Stimulated activated CD4-positive, alpha-beta T cell treated with anti-CD3 and anti-CD28 coated beads, TNF-alpha, amount 100 ng/mL, for 24 hours (primary cell): ENCODE measurements at regions not wholly inside any gene's neighbourhood (a gene's known extent, or its start where the extent isn't known, plus 50 kb on each side); places are given as distances from the start of the nearest gene placed in this dataset.
"Not testable (repeated sequence)": the region's sequence is repeated elsewhere in the genome, so short reads cannot be mapped to it uniquely, and the experiment has no call there.

ENCODE experiments used
- DNase-seq, 3 experiments: peaks; one replicate each; pipeline ENCODE4 v3.0.0-alpha.2; 2020; ENCODE audit warnings: low read depth in 3 of 3

DNA sequence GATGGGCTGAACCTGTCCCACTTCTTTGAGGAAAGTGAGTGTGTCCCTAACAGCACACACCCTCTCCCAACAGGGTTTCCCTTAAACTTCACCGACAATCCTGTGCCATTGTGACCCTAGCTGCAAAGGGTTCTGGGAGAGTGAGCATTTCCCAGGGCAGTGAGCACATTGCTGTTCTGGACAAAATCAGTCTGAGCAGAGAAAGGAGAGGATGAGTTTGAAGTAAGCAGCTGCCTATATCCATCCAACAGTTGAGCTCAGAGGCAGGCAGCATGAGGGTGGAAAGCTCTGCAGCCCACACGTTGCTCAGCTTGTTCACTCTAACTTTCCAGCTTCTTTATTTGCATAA, 296.5 kb upstream of the MAF start:
- DNase-seq = no peak

DNA sequence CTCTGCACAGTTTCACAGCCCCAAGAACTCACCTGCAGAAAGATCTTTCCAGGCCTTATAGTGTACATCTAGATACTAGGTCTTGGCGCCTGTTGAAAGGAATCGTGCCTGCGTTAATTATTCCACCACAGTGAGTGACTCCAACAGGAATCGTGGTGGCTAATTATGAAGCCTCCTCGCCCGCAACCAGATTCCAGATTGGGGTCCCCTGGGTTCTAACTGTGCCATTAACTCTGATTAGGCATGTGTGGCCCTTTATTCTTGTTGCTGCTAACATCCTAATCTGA, 295.3 kb upstream of the MAF start:
- DNase-seq = no peak

DNA sequence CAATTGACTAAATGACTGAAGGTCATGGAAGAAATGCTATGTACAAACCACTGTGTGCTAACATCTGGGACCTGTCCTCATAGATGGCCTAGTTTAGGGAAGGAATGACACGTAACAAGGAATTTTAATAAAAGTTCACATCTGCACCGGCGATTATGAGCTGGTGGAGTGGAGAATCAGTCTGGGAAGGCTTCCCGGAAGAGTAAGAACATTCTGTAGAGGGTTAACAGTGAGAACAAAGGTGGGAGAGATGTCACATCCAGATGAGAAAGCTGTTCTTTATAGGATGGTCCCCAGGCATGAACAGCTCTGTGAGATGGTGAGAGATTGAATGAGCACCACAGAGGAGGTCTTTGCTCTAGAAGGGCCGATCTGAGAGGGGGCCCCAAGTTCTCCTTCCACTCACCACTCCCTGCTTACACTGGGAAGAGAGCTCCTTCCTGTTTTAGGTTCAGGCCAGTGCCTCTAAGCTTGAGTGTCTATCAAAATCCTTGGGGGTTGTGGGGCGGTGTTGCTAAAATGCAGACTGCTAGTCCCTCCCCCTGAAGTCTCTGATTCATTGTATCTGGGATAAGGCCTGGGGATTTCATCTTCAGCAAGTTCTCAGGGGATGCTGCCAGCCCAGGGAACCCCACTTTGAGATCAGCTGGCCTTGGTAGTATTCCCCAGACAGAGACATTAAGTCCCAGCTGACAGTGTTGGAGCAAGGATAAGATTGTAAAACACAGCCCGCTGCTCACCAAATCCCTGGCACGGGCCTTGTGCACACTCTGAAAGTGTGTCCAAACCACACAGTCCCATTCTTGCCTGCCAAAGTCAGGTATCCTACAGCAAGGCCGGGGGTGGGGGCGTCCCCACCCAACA, 294.7 kb upstream of the MAF start:
- no peak for DNase-seq

DNA sequence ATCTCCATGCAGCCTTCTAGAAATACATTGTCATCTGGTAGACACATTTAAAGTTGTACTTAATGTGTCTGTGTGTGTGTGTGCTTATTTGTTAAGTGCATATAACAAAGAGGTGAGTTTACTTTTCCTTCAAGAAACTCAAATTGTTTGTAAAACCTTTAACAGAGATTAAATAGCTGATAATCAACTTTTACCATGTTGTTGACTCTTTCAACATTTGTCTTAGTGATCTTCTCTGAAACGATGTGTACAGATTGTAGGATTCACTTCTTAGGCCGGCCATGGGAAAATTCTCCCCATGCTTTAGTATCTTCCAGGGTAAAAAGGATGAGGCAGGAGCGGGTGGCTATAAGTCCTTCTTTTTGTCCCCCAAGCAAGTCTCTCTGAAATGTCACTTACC, 292.9 kb upstream of the MAF start:
- DNase-seq = no peak

DNA sequence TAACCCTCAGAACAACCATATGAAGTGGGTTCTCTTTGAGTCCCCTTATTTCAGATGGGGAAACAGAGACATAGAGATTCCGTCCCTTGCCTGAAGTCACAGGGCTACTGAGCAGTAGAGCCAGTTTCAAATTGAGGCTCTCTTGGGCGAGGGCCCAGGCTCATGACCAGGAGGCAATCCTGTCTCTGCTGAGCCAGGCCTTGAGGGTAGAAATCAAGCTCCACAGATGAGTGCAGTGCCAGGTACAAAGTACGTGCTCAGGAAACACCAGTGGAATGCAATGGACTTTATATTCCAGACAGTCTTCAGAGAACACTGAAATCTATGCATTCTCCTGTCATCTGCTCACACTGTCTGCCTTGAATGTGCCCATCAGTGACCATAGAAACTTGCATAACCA, 291.7 kb upstream of the MAF start:
- DNase-seq = no peak

DNA sequence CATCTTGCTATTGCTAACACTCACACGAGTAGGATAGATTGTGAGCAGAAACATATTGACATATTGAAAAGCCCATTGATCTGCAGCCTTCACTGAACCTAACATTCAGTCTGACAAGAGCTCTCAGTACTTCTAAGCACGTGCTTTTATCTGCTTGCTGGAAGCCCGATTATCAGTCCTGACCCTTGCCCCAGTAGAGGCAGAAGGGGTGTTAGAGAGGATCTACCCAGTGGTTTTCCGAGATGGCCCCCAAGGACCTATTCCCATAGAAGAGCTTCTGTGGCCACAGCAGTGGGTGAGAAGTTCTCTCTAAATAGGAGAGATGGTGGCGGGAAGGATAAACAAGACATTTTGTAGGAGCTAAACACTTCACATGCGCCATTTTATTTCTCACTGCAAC, 290.9 kb upstream of the MAF start:
- DNase-seq = no peak

DNA sequence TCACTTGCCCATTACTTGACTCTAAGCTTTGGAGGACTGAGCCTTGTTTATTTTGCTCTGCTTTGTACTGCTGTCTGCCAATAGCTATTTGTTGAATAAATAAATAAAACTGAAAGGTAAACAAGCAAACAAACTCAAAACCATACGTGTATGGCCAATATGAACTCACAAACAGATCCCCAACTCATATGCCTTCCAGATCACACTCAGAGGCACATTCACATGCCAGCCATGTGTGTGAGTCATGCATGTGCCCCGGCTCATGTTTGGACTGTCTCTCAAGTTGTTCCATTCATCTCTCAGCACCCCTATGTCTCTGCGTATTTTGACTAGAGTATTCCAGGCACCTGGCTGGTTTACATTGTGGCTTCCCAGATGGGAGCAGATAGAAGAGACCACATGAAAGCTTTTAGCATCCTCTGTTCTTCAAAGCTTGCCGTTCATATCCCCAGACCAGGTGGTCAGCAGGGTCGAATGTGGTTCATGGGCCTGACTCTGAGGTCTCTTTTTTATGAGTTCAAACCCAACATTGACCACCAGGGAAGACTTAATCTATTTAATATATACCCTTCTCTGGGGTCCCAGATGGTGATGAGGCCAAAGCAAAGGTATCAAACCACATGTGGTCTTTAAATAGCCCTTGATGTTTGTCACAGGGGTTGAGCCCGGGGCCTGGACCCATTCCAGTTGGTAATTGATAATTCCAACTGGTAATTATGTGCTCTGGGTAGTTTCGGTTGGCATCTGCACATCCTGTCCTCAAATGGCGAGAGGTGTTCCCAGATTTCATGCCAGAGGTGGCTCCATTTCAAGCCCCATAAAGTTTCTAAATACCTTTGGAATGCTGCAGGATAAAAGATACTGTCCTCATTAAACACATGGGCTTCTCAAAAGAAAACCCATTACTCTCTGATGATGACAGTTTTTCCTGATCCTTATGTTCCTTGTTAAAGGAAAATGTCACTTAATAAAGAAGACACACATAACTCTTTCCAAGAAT, 287.3 kb upstream of the MAF start:
- DNase-seq = no peak

DNA sequence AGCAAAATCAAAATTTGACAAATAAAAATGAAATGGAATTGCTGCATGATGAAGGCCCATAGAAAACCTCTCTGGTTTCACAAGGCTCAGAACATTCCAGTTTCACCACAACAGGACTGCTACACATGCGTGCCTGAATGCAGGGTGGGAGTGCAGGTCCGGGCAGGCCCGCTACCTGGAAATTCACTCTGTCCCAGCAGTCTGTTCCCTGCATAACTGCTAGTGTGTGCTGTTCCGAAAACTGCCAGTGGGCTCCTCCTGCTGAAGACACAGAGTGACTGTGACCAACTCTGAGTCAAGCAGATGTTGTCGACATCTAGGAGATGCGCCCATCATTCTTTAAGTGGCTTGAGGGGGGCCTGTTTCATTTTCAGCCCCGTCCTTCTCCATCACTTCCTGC, 284.8 kb upstream of the MAF start:
- no peak for DNase-seq

DNA sequence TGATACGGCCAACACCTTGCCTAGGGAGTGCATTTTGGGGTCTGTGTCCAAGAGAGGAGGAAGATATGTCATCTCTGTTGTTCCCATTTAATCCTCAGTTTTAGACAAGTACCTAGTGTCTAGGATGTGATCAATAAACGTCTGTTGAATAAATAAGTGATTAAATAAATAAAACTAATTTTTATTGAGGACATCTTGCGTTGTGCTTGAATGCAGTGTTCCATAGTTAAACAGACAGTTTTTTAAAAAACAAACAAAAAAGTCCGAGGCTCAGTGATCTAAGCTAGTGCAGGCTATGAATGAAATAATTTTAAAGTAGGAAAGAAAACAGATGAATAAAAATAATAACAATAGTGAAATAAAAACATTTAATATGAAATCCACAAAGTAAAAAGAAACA, 283.0 kb upstream of the MAF start:
- DNase-seq = no peak

DNA sequence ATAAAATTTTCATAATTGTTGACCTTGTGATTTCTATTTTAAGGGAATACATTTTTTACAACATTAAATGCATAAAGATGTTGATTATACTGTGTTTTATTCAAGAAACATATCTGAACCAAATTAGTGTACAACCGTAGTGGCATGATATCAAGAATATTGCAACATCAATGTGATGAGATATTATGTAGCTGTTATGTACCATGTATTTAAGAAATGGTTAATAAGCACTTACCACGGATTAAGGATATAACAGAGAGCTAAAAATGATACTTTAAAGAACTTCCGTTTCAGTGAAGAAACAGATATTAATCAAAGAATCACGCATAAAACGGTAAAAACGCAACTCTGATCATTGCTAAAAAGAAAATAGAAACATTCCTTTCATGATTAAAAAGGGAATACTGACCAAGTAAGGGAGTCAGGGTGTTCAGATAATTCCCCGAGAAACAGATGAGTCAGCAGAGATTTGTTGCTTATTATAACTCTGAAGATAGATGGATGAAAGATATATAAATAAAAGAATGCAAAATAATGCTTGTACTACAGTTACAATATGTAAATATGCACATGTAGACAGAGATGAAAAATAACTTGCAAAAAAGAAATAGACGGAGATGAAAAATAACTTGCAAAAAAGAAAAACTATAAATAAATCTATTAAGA, 281.9 kb upstream of the MAF start:
- no peak for DNase-seq

DNA sequence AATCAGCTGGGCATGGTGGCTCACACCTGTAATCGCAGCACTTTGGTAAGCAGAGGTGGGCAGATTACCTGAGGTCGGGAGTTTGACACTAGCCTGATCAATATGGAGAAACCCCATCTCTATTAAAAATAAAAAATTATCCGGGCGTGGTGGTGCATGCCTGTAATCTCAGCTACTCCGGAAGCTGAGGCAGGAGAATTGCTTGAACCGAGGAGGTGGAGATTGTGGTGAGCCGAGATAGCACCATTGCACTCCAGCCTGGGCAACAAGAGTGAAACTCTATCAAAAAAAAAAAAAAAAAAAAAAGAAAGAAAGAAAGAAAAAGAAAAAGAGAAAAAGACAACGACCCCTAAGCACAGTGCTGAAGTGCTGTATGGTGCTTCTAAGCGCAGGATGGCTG, 280.6 kb upstream of the MAF start:
- not testable (repeated sequence) for DNase-seq

DNA sequence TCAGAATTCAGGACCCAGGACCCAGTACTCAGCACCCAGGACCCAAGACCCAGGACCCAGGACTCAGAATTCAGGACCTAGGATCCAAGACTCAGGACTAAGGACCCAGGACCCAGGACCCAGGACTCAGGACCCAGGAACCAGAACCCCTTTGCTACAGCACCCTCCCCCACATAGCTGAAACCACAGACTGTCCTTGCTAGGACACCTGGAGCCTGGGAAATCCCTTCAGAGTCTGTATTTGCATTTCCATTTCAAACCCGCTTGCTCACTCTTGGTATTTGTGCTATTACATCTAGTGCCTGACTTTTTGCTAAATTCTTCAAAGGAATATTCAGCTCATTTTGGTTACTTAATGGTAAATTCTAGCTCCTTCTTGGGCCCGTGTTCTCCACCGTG, 275.8 kb upstream of the MAF start:
- DNase-seq = no peak

DNA sequence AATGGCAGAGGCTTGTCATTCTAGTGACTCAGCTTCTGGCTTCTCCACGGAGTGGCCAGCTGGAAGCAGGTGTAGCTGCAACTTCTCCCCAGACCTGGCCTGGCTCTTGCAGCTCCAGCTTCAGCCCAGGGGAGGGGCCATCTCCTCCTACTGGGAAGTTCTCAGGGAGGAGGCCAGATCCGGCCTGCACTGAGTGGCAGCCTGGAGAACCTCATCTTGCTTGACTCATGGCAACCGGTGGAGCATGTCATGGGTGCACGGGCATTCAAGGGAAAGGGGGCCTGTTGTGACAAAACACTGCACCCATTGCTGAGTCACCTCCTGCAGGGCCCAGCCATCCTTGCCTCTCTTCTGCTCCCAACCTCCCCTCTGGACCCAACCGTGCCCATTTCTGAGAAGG, 273.9 kb upstream of the MAF start:
- DNase-seq = no peak

DNA sequence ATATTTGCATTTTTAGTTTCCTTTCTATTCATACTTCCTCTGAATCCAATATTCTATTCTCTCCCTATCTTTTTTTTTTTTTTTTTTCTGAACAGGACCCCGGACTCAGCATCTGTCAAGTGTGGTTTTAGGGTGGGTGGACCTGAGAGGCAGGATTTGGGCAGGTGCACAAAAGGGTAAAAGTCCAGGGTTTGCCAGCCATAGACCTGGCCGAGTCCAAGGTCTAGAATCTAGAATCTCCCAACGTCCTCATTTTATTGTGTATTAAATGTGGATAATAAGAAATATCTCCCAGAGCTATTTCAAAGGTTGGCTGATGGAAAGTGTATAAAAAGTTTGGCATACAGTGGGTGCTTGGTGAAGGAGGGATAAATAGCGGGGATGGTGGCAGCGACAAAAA, 273.3 kb upstream of the MAF start:
- no peak for DNase-seq

DNA sequence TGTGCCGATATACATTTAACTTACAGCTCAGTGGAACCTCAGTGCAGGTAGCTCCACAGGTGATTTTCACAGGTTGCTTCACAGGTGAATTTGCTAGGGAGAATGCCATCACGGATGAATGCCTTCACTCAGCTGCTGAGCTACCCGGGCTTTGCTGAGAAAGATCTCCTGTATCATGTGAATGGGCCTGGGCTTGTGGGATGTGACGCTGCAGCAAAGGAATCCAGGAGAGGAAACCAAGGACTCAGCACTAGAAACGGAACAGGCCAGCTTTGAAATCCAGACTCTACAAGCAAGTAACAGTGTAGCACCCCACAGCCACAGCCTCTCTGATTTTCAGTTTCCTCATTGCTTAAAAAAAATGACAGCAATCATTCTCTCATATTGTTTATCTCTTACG, 271.4 kb upstream of the MAF start:
- no peak for DNase-seq

DNA sequence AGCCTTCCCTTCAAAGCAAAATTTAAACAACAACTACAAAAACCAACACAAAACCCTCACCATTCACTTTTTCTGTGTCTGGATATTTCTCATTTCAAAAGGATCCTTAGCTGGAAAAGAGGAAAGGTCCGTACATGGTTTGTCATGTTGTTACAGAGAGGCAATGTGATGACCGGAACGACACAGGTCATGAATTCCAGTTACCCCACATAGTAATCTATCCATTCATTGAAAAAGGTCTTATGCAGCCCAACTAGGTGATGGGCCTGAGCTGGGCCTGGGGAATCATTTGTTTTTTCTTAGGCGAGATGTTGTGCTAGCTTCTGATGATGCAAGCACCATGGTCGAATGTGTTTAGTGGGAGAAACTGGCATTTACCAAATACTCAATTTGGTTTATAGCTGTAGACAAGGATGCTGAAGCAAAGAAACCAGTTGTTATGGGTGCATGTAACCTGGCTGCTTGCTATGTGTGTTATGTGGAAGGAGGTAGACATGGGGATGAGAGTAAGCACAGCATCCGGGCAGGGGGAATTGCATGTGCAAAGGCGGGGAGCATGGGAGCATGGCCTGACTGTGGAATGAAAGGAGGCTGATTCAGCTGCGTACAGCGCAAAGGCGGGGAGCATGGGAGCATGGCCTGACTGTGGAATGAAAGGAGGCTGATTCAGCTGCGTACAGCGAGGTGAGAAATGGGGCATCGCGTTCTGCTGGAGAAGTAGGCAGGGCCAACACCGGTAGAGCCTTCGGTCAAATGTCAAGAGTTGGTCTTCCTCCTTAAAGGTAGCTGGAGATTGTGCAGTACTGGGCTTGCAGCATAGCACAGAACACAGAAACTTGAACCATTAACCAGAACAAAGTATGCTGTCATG, 269.7 kb upstream of the MAF start:
- no peak for DNase-seq

DNA sequence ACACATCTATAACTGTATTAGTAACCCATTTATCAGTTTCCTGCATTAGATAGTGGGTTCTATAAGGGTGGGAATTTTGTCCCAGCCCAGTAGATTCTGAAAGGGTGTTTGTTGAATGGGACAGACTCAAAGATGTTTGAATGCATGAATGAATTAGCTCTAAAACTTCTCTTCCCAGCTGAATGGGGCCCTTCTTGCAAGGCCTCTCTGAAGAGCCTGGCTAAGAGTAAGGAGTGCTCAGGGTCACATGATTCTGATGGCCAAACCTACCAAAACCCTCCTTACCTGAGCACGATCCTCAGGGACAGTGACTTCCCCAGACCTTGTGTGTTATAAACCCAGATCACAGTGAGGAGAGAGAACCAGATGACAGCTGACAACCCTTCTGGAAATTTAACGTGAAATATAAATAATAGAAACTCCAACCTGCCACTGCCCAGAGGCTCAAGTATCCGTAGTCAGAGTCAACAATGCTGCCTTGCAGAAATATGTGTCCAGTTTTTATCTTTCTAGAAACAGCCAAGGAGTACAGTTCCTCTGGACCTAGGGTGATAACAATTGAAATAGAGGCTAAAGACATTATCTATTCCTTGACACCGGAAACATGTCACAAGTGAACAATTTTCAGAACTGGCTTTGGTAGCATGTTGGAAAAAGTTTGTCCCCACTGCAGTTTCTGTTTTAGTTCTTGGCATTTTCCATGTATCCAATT, 268.9 kb upstream of the MAF start:
- no peak for DNase-seq

DNA sequence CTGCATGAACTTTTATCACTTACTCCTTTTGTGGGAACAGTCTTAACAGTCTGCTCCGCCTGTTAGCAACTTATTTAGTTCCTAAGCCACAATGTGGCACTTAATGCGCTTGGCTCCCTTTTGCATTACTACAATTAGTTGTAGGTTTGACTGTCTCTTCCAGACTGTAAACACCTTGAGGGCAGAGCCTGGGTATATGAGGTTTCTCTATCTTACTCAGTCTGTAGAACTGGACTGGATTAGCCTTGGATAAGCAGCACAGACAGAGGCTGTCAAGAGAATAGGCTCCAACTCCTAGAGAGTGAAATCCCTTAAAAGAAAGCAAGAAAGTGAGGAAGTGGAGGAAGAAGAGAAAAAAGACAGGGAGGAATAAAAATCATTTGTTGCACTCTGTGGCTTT, 268.3 kb upstream of the MAF start:
- no peak for DNase-seq

DNA sequence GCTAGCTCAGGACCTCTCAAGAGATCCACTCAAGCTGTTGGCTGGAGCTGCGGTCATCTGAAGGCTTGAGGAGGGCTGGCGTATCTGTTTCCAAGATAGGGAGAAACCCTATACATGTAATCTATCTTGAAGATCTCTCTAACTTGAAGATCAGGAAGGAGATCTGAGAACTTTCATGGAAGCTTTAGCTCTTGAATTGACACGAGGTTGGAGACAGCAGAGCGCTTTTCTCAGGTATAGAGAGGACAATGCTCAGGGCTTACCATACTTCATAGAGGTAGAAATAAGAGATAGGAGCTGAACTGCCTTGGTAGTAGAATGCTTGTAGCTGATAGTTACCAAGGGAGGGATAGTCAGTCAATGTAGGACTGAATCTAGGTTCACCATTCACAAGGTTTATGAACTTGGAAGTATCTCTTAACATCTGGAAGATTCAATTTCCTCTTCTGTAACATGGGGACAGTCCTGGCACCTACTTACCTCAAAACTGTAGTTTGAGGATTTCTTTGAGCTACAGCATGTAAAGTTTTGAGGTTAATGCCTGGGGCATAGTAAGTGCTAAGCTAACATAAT, 267.0 kb upstream of the MAF start:
- DNase-seq = no peak

DNA sequence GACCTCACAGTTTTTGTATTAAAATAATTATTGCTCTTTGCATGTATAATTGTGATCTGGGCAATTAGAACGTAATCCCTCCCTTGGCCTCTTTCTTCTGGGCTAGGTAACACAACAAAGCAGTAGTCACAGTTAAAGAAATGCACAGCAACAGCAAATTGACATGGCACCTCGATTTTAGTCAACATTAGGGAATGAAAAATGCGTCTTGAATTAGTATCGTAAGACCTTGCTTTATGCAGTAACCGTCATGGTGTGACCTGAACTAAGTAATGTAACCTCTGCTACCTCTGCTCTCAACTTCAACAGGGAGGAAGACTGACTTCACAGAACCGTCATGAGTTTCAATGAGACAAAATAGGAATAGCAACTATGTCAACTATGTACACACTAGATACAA, 265.4 kb upstream of the MAF start:
- DNase-seq = no peak
